ENCODE measurements at regions not wholly inside any gene's neighbourhood (a gene's known extent, or its start where the extent isn't known, plus 50 kb on each side); places are given as distances from the start of the nearest gene placed in this dataset.

DNA sequence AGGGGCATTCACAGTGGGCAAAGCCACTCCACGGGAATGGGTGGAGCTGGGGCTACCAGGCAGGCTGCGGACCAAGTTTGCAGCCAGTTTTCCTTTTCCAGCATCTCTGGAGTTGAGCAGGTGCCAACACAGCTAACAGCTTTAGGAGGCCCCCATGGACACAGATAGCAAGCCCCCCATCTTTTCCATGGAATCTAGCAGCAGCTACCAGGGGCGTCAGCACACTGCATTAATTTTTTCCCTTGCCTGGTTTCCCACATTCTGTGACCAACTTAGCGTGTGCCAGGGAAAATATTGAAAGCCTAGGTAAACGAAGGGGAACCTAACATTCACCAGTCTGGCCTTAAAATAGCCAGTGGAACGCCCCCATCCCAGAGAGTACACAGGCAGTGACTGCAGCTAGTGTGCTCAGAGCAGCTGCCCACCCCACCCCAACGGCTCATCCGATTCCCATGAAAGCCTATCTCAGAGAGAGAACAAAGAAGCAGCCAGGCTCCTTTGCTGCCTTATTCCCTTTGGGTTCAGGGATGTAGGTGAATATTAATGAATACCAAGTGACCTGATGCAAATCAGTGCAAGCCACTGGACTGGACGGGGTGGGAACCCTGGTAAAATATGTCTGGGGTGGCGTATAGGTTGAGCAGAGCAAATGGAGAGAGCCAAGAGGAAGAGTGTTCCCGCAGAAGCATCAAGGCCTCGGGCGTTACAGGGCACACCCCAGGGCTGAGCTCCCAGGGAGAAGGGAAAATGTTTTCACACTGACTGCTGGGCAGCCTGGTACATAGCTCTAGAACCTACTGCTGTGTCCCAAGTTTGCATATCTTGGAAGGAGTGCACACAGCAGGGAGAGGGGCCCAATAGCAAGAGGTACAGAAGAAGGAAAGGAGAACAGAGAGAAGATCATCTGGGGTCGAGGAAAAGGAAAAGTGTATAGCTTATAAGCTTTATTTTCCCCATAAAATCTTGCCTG is 73.9 kb upstream of the SOX9 start:
- TF ChIP-seq, protein P1, sequence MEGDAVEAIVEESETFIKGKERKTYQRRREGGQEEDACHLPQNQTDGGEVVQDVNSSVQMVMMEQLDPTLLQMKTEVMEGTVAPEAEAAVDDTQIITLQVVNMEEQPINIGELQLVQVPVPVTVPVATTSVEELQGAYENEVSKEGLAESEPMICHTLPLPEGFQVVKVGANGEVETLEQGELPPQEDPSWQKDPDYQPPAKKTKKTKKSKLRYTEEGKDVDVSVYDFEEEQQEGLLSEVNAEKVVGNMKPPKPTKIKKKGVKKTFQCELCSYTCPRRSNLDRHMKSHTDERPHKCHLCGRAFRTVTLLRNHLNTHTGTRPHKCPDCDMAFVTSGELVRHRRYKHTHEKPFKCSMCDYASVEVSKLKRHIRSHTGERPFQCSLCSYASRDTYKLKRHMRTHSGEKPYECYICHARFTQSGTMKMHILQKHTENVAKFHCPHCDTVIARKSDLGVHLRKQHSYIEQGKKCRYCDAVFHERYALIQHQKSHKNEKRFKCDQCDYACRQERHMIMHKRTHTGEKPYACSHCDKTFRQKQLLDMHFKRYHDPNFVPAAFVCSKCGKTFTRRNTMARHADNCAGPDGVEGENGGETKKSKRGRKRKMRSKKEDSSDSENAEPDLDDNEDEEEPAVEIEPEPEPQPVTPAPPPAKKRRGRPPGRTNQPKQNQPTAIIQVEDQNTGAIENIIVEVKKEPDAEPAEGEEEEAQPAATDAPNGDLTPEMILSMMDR (IDR thresholded peaks at IDR 0.05; ENCODE audit: unreplicated experiment) = no peak
- H3K27ac Mint-ChIP-seq = no peak overlapping the region
- no peaks in the 10 kb centered on the region for H3K4me1 Mint-ChIP-seq
- H3K4me3 Mint-ChIP-seq = no peak overlapping the region
- H3K9me3 Mint-ChIP-seq = peaks cover 10% of the 10 kb centered on the region
- peaks cover 5% of the 10 kb centered on the region for H3K27me3 Mint-ChIP-seq (ENCODE audit: low read depth)
- DNase-seq (ENCODE audit: low spot score in 2 of 2, unreplicated experiment in 2 of 2) = no peak
- H3K36me3 Mint-ChIP-seq = no peaks in the 10 kb centered on the region

DNA sequence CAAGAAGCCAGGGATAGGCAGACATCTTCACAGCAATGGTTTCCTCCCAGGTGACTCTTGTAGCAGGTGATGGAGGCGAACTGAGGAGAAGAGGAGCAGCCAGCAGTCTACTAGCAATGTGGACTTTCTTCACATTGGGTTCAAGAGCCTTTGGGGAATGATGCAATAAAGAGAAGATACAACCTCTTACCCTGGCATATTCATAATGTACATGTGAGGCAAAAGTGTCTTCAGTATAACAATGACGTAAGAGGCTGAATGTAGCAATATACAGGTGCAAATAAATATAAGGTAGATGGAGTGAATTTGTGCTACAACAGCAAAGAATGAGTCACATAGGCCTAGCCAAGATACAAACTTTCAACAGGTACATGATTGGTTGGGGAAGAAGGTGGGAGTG is 70.9 kb upstream of the SOX9 start:
- DNase-seq (ENCODE audit: low spot score in 2 of 2, unreplicated experiment in 2 of 2) = no peak
- no peak overlapping the region for H3K27ac Mint-ChIP-seq
- H3K36me3 Mint-ChIP-seq = no peaks in the 10 kb centered on the region
- TF ChIP-seq, protein P1 (IDR thresholded peaks at IDR 0.05; ENCODE audit: unreplicated experiment) = no peak
- H3K4me3 Mint-ChIP-seq = no peak overlapping the region
- H3K27me3 Mint-ChIP-seq (ENCODE audit: low read depth) = peaks cover 7% of the 10 kb centered on the region
- H3K4me1 Mint-ChIP-seq = peaks cover 7% of the 10 kb centered on the region
- H3K9me3 Mint-ChIP-seq = peaks cover 10% of the 10 kb centered on the region

DNA sequence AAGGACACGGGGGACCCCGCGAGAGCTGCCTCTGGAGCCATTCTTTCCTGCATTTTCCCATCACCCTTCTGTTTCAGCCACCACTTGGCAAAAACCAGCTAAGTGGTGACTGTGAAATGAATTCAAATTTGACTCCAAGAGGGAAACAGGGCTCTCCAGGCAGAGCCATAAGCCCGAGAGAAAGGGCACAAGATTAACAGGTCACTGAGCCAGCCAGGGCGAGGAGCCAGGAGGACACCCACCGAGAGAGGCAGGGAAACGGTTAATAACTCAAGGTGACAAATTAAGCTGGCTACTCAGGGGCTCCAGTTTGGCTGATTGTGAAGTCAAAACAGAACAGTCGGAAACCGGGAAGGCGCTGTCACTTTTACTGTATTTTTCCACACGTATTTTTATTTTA is 67.8 kb upstream of the SOX9 start:
- H3K36me3 Mint-ChIP-seq = no peaks in the 10 kb centered on the region
- no peak for DNase-seq (ENCODE audit: low spot score in 2 of 2, unreplicated experiment in 2 of 2)
- H3K27ac Mint-ChIP-seq = no peak overlapping the region
- TF ChIP-seq, protein P1 (IDR thresholded peaks at IDR 0.05; ENCODE audit: unreplicated experiment) = no peak
- H3K9me3 Mint-ChIP-seq = peaks cover 10% of the 10 kb centered on the region
- H3K27me3 Mint-ChIP-seq (ENCODE audit: low read depth) = peaks cover 8% of the 10 kb centered on the region
- peaks cover 7% of the 10 kb centered on the region for H3K4me1 Mint-ChIP-seq
- no peak overlapping the region for H3K4me3 Mint-ChIP-seq

DNA sequence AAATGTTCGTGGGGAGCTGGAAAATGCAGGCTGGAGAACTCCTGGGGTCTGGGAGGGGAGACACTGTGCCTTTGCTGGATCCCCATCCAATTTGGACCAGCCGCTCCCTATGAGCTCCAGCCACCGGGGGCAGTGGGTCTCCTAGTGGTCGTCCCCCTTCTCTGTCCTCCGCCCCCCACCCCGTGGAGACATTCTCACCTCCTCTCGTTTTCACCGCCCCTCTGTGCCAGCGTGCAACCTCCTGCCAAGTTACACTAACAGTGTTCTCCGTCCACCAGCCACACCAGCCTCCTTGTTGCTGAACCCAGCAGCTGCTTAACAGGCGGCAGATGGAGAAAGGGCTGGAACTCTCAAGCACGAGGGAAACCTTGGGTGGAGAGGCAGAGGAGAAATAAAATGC is 67.4 kb upstream of the SOX9 start:
- no peak for DNase-seq (ENCODE audit: low spot score in 2 of 2, unreplicated experiment in 2 of 2)
- H3K4me1 Mint-ChIP-seq = peaks cover 7% of the 10 kb centered on the region
- H3K9me3 Mint-ChIP-seq = peaks cover 10% of the 10 kb centered on the region
- no peaks in the 10 kb centered on the region for H3K36me3 Mint-ChIP-seq
- H3K4me3 Mint-ChIP-seq = no peak overlapping the region
- no peak overlapping the region for H3K27ac Mint-ChIP-seq
- TF ChIP-seq, protein P1 (IDR thresholded peaks at IDR 0.05; ENCODE audit: unreplicated experiment) = no peak
- peaks cover 9% of the 10 kb centered on the region for H3K27me3 Mint-ChIP-seq (ENCODE audit: low read depth)

DNA sequence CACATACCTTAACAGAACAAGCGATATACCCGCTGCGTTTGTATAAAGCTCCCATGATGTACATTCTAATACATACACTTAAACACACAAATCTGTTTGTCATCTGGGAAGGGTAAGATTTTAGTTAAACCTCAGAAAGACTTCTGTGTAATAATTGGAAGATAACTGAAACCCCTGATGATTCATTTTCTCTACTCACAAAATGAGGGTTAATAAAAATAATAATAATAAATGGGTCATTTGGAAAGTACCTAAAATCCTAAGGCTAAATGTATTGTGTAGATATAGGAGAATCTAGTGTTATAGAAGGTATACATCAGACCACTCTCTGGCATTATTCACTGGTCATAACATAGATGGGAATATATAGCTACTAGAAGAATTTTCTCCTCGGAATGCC is 64.7 kb upstream of the SOX9 start:
- TF ChIP-seq, protein P1 (IDR thresholded peaks at IDR 0.05; ENCODE audit: unreplicated experiment) = no peak
- DNase-seq (ENCODE audit: low spot score in 2 of 2, unreplicated experiment in 2 of 2) = no peak
- H3K9me3 Mint-ChIP-seq = peaks cover 3% of the 10 kb centered on the region
- no peaks in the 10 kb centered on the region for H3K36me3 Mint-ChIP-seq
- H3K27ac Mint-ChIP-seq = no peak overlapping the region
- H3K27me3 Mint-ChIP-seq (ENCODE audit: low read depth) = peaks cover 9% of the 10 kb centered on the region
- H3K4me3 Mint-ChIP-seq = no peak overlapping the region
- H3K4me1 Mint-ChIP-seq = peaks cover 13% of the 10 kb centered on the region
